Calu3 (cell line): ENCODE measurements at regions not wholly inside any gene's neighbourhood (a gene's known extent, or its start where the extent isn't known, plus 50 kb on each side); places are given as distances from the start of the nearest gene placed in this dataset.

Experiments
- BruUV-seq: library from RNA; stranded (reverse); fragments of 400-500 nt; replicated peaks from 2 replicates; lab custom pipeline; 2021; lab: Mats Ljungman, UMichigan
- CTCF ChIA-PET: fragments of 300-600 bp; sonication (Branson Sonifier 250); formaldehyde crosslinking; loops from one replicate; lab custom pipeline; 2022; ENCODE audit warnings: antibody characterized with exemption; lab: Charles Lee
- DNase-seq: peaks from one replicate; pipeline ENCODE4 v3.0.0; 2022
- H3K27ac Mint-ChIP-seq: one replicate; pipeline ENCODE4 v1.8.0; 2022; ENCODE audit warnings: mixed read lengths; ENCODE audit not compliant: unreplicated experiment
- H3K27me3 Mint-ChIP-seq: one replicate; pipeline ENCODE4 v1.8.0; 2022; ENCODE audit warnings: mixed read lengths; ENCODE audit not compliant: unreplicated experiment
- H3K36me3 Mint-ChIP-seq: one replicate; pipeline ENCODE4 v1.8.0; 2022; ENCODE audit warnings: mild to moderate bottlenecking, moderate library complexity, mixed read lengths; ENCODE audit not compliant: insufficient read depth, unreplicated experiment
- H3K4me1 Mint-ChIP-seq: one replicate; pipeline ENCODE4 v1.8.0; 2022; ENCODE audit warnings: mild to moderate bottlenecking, low read depth, mixed read lengths; ENCODE audit not compliant: unreplicated experiment
- H3K4me3 Mint-ChIP-seq: one replicate; pipeline ENCODE4 v1.8.0; 2022; ENCODE audit warnings: mild to moderate bottlenecking, low read depth, moderate library complexity, mixed read lengths; ENCODE audit not compliant: unreplicated experiment
- H3K9me3 Mint-ChIP-seq: one replicate; pipeline ENCODE4 v1.8.0; 2022; ENCODE audit warnings: low read depth, mixed read lengths; ENCODE audit not compliant: unreplicated experiment
- CTCF ChIP-seq: fragments of 200-600 bp; IDR thresholded peaks from one replicate; pipeline ENCODE4 v1.8.0; 2022; ENCODE audit warnings: antibody characterized with exemption; ENCODE audit not compliant: unreplicated experiment
- intact Hi-C: fragments of 100-400 bp; cut with micrococcal nuclease; formaldehyde crosslinking; loops from one replicate; pipeline ENCODE4 v1.10.0; 2022; ENCODE audit not compliant: unreplicated experiment

GRCh38 chr13:73177916-73178565 is 119.2 kb downstream of the KLF5 start:
- peaks cover 11% of the 10 kb centered on the region for H3K4me1 Mint-ChIP-seq
- H3K36me3 Mint-ChIP-seq, result no peaks in the 10 kb centered on the region
- H3K27me3 Mint-ChIP-seq, result no peaks in the 10 kb centered on the region
- CTCF ChIA-PET, result no interaction called here
- TF ChIP-seq CTCF, result no peak
- no peak overlapping the region for H3K27ac Mint-ChIP-seq
- intact Hi-C loops, result no loop called here
- BruUV-seq, result no TSS peak
- no peak overlapping the region for H3K4me3 Mint-ChIP-seq
- DNase-seq, result no peak
- H3K9me3 Mint-ChIP-seq, result no peaks in the 10 kb centered on the region

DNA sequence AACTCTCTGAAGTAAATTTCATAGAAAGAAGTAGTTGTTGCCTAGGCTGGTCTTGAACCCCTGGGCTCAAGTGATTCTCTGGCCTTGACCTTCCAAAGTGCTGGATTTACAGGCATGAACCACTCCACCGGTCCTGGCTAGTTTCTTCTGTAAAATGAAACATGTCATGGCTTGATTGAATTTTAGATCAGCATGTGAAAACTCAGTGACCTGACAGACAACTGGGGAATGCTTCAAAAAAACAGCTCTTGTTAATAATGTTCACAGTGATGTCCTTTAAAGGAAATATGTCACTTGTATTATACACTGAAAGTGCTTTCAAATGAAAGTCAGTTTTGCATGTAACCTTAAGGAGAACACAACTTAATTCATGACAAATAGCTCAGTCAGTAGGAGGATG is 118.2 kb downstream of the KLF5 start:
- Mint-ChIP-seq H3K4me1 (peaks cover 11% of the 10 kb centered on the region), H3K36me3 (no peaks in the 10 kb centered on the region), H3K4me3 (no peak overlapping the region), H3K9me3 (no peaks in the 10 kb centered on the region), H3K27ac (no peak overlapping the region), H3K27me3 (no peaks in the 10 kb centered on the region)
- intact Hi-C loops, result no loop called here
- TF ChIP-seq CTCF, result no peak
- BruUV-seq, result no TSS peak
- no peak for DNase-seq
- CTCF ChIA-PET, result no interaction called here

DNA sequence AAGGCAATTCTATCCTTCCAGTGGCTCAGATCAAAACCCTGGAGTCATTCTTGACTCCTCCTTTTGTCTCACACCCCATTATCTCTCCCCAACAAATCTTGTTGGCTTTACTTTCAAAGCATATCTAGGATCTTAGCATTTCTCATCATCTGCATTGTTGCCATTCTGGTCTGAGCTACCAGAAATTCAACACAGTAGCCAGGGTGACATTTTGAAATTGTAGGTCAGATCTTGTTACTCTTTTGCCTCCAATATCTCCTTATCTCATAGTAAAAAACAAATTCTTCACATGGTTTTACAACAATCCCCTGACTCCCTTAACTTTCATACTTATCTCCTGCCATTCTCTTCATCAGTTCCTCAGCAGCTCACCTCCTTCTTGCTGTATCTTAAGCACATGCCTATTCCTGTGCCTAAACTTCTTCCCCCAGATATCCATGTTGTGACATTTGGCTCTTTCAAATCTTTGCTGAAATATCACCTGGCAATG is 115.8 kb downstream of the KLF5 start:
- no TSS peak for BruUV-seq
- Mint-ChIP-seq H3K27me3 (no peaks in the 10 kb centered on the region), H3K4me3 (no peak overlapping the region), H3K4me1 (peaks cover 11% of the 10 kb centered on the region), H3K27ac (peak overlapping the region; percentile 41), H3K9me3 (no peaks in the 10 kb centered on the region), H3K36me3 (peaks cover 5% of the 10 kb centered on the region)
- no peak for TF ChIP-seq CTCF
- intact Hi-C loops, result no loop called here
- no peak for DNase-seq
- CTCF ChIA-PET, result no interaction called here

GRCh38 chr13:73173279-73173811 is 114.5 kb downstream of the KLF5 start:
- peaks cover 20% of the 10 kb centered on the region for H3K4me1 Mint-ChIP-seq
- DNase-seq, result no peak

More at GRCh38 chr13:73173279-73173811, 114.5 kb downstream of the KLF5 start:
- no TSS peak for BruUV-seq
- intact Hi-C loops, result no loop called here
- H3K27ac Mint-ChIP-seq, result peak overlapping the region; percentile 61
- no peaks in the 10 kb centered on the region for H3K27me3 Mint-ChIP-seq
- TF ChIP-seq CTCF, result no peak
- no peaks in the 10 kb centered on the region for H3K9me3 Mint-ChIP-seq
- H3K4me3 Mint-ChIP-seq, result no peak overlapping the region
- CTCF ChIA-PET, result no interaction called here
- peaks cover 12% of the 10 kb centered on the region for H3K36me3 Mint-ChIP-seq
